SHP77 treated with DMSO at 0.1 percent for 48 hours (cell line): ENCODE measurements at regions not wholly inside any gene's neighbourhood (a gene's known extent, or its start where the extent isn't known, plus 50 kb on each side); places are given as distances from the start of the nearest gene placed in this dataset.
"Not testable (repeated sequence)": the region's sequence is repeated elsewhere in the genome, so short reads cannot be mapped to it uniquely, and the experiment has no call there.

Experiments
- DNase-seq: peaks from one replicate; lab custom pipeline; 2025; lab: John Stamatoyannopoulos, UW

GRCh38 chr9:2279138-2279537 lies 264.0 kb downstream of the SMARCA2 start:
- not testable (repeated sequence) for DNase-seq

DNA sequence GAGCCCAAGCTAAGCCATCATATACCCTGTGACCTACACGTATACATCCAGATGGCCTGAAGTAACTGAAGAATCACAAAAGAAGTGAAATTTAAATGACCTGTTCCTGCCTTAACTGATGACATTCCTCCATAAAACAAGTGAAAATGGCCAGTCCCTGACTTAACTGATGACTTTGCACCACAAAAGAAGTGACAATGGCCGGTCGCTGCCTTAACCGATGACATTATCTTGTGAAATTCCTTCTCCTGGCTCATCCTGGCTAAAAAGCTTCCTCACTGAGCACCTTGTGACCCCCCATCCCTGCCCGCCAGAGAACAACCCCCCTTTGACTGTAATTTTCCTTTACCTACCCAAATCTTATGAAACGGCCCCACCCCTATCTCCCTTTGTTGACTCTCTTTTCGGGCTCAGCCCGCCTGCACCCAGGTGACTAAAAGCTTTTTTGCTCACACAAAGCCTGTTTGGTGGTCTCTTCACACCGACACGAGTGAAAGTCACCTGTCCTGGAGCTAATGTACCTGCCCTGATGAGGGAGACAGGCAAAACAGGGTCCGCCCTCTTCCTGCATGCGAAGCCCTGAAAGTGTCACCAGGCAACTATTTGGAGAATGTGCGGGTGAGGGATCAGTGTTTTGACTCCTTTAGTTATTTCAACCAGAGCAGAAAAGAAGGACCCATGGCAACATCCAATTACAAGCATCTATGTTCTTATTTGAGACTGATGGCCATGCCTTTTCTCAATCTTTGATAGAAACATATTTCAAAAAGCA lies 266.1 kb downstream of the SMARCA2 start:
- no peak for DNase-seq

- DNase-seq: no peak
Observed at GRCh38 chr9:2281803-2282185, 266.6 kb downstream of the SMARCA2 start.

DNA sequence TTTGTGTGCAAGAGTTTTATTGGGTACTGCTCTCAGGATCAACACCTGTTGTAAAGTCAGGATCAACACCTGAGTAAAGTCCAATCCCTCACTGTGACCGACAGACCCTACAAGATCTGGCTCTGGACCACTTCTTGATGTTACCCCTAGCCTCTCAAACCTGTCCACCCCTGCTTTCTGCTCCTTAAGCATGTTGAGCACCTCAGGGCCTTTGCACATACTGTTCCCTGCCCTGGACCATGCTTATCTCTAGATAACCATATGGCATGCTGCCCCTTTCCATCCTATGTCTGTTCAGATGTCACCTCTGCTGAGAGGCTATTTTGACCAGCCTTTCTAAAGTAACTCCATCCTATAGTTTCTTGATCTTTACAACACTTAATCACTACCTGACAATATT lies 269.6 kb downstream of the SMARCA2 start:
- DNase-seq: no peak

DNA sequence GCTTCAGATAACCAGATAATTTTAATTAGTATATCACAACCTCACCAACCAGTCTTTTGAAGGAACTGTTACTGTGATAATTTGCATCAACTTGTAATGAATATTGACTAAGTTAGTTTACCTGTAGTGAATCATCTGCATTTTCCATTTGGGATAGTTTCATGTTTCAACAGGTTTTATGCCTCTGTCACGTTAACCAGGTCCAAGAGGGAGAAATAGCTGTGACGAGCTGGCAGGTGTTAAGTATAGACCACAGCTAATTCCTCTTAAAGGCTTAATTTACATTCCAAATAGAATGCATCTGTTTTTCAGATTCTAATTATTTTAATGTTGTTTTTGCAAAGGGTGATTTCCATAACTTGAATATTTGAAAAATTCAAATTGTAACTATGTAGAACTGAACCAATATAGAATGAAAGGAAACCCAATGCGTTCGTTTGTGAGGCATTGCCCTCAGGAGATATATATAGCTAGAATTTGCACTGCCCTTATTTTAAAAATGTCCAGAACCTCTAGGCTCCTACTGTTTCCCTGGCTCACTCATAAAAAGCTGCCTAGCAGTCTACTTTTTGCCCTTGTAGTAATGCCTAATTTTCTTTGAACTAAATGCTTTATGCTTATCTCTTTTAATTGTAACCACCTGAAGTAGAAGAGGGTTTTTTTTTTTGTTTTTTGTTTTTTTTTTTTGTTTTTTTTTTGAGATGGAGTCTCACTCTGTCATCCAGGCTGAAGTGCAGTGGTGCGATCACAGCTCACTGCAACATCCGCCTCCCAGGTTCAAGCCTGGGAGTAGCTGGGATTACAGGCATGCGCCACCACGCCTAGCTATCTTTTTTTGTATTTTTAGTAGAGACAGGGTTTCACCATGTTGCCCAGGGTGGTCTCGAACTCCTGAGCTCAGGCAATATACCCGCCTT lies 270.5 kb downstream of the SMARCA2 start:
- no peak for DNase-seq

DNA sequence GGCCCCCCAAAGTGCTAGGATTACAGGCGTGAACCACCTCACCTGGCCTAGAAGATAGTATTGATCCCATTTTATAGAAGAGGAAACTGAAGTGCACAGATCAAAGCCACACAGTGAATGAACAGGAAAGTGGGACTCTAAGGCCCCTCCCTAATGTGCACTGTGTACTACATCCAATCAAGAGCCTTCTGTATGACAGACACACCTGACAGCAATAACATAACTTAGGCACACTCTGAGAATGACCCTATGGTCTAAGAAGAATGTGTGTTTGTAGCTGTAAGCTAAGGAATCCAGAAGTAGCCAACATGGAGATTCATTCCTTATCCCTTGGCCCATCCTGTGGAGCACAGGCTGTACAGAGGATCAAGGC lies 271.2 kb downstream of the SMARCA2 start:
- DNase-seq: no peak

DNA sequence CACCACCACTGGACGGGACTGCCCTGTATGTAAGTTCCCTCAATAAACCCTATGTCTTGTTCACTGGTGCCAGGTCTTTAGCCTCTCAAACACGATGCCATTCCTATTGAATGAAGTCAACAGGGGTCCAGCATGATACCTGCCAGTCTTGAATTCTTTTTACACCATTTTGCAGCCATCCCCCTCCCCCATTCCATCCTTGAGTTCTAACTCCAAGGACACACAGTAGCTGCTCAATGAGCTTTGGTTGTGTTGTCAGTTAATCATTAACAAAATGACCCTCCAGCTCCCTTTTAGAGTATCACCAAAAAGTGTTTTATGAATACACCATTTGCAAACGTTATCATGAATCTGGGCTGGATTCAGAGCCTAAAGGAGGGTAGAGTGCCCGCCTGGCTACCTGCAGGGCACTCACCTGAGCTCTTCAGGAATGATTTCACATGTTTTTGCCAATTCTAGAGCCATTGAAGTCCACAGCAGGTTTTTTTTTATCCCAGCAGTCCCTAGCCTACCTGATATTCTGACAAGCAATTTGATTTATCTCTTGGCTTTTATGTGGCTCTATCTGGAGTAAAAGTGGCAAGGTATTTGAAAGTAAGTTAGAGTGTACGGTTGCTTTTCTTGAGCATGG lies 271.8 kb downstream of the SMARCA2 start:
- no peak for DNase-seq

DNA sequence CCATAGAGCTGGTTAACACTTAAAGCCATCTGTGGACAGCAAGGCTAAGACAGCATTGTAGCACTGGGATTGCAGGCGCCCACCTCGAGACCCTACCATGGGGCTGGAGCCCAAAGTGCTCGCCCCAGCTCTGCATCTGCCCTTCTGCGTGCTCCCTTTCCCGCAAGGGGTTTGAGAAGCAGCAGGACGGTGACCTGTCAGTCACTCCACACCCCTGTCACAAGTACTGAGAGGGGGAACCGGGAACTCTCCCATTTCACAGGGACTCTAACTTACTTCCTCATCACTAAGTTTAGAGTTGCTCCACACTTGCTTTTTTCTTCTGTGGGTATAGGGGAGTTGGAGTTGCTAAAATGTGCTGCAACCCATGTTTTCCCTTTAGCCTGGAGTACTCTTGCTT lies 273.2 kb downstream of the SMARCA2 start:
- no peak for DNase-seq

DNA sequence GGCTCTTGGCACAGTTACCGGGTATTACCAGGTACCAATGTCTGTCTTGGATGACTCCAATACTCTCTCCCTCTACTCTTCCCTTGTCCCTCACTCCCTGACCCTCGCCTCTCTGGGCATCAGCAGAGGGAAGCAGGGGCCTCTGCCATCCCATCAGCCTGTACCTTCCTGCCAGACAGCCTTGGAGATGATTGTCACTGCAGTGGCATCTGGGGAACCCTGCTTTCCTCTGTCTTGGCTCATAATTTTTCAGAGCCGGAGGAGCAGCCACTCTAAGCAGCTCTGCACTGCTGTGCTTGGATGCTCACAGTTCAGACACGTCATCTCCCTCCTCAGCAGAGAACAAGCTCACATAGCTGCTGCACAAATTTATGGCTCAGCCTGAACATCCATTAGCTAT lies 274.1 kb downstream of the SMARCA2 start:
- DNase-seq: no peak

GRCh38 chr9:2290382-2290781 lies 275.2 kb downstream of the SMARCA2 start:
- peak; percentile 38 for DNase-seq

DNA sequence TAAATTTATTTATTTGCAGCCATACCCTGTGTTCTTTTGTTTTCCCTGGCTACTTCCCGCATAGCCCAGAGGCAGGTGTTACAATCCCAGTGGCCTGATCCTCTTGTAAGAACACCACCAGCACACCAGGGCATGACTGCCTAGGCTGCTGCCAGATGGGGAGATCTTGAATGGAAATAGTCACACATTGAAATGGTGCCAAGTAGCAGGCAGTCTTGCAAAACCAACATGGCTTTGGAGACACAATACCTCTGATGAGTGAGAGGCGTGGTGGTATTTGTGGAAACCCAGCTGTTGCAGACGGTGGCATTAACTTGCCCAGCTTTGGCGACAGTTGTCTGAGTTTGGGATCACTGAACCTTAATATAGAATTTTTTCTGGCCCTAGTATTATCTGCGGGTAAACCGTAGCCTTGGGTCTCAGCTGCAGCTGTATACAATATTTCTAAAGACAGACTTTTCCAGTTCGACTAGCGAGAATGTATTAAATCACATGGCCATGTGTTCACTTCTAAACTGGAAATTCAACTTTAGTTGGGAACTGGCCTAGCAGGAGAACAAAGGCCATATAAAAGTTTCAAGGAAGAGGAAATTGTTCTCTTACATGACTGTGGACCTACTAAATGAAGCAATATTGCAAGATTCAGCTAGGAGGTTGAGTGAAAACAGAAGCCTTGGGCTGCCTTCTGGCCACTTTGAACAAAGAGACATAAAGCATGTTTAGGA lies 277.0 kb downstream of the SMARCA2 start:
- peak; percentile 85 for DNase-seq

GRCh38 chr9:2292733-2293132 lies 277.6 kb downstream of the SMARCA2 start:
- no peak for DNase-seq

DNA sequence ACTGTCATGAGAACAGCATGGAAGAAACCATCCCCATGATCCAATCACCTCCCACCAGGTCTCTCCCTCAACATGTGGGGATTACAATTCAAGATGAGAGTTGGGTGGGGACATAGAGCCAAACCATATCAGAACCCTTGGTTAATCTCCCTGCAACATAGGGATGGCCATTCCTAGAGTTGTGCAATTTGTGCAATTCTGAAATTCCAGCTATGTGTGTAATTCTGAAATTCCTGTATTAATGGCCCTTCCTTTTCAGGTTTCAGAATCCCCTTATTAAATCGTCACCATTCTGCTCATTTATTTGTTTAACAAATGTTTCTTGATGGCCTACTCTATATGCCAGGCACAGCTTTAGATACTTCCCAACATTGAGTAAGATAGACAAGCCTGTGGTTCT lies 282.6 kb downstream of the SMARCA2 start:
- no peak for DNase-seq

GRCh38 chr9:2298217-2298616 lies 283.1 kb downstream of the SMARCA2 start:
- no peak for DNase-seq

DNA sequence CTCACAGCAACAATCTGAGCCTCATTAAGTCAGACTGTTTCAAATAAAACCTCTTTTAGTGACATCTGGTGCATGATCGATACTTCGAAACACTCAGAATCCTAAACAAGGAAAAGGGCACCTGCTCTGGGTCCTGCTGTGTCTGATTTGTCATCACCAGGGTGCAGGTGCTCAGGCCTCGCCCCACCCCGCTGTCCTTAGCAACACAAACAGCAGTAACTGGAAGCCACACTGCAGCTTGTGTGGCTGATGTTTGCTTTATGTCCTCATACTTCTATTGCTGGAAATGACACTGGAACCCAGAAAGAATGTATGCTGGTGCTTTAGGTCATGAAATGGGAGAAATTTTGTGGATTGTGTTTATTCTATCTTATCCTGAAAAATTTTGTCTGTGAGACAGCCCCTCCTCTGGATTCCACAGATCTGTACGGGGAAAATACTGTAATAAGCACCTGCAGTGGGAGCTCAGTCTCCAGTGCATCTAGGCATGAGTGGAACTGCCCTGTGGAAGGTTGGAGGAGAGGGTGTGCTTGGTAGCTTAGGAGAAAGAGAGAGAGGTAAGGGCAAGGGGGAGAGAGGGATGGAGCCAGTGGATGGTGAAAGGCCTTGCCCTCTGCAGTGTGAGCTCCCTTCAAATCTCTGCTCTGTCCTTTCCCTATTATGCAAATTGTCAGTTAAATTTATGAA lies 284.2 kb downstream of the SMARCA2 start:
- DNase-seq: peak; percentile 88

- no peak for DNase-seq
Observed at GRCh38 chr9:2299843-2300205, 284.7 kb downstream of the SMARCA2 start.

- DNase-seq: no peak
Observed at GRCh38 chr9:2300325-2300724, 285.2 kb downstream of the SMARCA2 start.

DNA sequence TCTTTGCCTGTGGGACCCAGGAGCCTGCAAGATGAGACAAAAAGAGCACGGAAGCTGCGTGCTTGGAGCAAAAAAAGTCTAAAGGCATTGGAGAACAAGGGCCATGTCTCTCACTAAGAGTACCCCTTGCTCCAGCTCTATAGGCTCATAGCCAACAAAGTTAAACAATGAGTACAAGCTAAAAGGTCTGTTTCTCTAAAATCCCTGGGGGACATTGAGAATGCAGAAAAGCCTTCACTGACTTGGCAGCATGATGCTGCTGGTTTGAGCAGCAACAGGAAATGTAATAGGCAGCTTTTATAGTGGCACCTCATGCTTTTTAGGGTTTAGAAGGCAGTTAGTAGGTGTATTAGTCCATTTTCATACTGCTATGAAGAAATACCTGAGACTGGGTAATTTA lies 287.5 kb downstream of the SMARCA2 start:
- no peak for DNase-seq

DNA sequence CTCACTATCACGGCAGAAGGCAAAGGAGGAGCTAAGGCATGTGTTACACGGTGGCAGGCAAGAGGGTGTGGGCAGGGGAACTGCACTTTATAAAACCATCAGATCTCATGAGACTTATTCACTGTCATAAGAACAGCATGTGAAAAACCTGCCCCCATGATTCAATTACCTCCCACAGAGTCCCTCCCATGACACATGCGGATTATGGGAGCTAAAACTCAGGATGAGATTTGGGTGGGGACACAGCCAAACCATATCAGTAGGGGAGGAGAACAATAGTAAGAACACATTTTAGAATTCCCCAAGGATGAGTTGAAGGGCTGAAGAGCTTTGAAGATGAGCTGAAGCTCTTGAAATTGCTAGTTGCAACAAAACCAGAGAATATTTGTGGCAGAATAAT lies 287.9 kb downstream of the SMARCA2 start:
- no peak for DNase-seq

DNA sequence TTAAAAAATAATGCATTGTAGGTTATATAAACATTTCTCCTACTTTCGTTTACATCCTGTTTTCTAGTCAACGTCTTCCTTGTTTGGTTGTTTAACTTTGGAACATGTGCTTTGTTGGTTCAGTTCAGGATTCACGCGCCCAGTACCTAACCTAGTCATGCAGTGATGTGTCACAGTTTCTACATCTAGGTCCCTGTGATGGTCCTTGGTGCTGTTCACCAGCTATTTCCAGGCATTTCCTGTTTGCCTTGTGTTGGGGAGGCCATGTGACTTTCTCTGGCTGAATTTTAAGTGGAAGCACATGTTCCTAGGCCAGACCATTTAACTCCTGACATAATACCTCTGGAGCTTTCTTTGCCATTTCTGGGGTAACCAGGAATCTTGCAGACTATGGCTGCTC lies 292.3 kb downstream of the SMARCA2 start:
- DNase-seq: no peak

GRCh38 chr9:2311920-2312319 lies 296.8 kb downstream of the SMARCA2 start:
- no peak for DNase-seq

DNA sequence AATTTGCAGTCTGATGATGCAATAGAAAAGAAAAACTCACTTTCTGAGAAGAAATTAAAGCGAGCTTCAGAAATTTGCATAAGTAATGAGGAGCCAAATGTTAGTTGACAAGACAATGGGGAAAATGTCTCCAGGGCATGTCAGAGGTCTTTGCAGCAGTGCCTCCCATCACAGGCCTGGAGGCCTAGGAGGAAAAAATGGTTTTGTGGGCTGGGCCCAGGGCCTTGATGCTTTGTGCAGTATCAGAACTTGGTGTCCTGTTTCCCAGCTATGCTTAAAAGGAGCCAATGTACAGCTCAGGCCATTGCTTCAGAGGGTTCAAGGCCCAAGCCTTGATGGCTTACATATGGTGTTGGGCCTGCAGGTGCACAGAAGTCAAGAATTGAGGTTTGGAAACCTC lies 298.4 kb downstream of the SMARCA2 start:
- no peak for DNase-seq
